SK-N-MC (cell line): ENCODE measurements at regions not wholly inside any gene's neighbourhood (a gene's known extent, or its start where the extent isn't known, plus 50 kb on each side); places are given as distances from the start of the nearest gene placed in this dataset.

Experiments
- EZH2 ChIP-seq: fragments of 200-600 bp; sonication (generic); IDR thresholded peaks from one replicate; pipeline ENCODE4 v1.6.1; 2017; ENCODE audit warnings: antibody characterized with exemption
- FOXP2 ChIP-seq: optimal IDR thresholded peaks from 2 replicates; pipeline ENCODE3; 2011; ENCODE audit warnings: mild to moderate bottlenecking, moderate library complexity; ENCODE audit not compliant: insufficient read depth; ENCODE audit errors: extremely low read length, control extremely low read depth
- POLR2AphosphoS5 ChIP-seq: IDR thresholded peaks from 2 replicates; pipeline ENCODE4 v1.6.1; 2012; ENCODE audit warnings: mild to moderate bottlenecking, low read depth, low read length, borderline replicate concordance

DNA sequence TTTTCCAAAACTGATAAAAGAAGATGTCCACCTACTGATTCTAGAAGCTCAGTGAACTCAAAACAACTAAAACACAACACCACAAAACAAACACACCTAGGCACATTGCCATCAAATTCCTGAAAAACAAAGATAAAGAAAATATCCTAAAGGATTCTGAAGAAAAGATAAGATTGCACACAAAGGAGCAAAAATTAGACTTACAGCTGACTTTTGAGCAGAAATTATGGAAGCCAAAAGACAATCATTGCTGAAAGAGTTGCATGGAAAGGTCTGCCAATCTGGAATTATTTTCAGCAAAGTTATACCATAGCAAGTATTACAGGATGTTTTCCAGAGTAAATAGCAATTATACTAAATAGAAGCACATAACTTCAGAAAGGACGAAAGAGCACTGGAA, 128.2 kb upstream of the IRX2 start:
- TF ChIP-seq FOXP2 (no peak), POLR2AphosphoS5 (no peak), EZH2 (no peak)
